ENCODE measurements at regions not wholly inside any gene's neighbourhood (a gene's known extent, or its start where the extent isn't known, plus 50 kb on each side); places are given as distances from the start of the nearest gene placed in this dataset.

- TF ChIP-seq CTCF (IDR thresholded peaks at IDR 0.05; ENCODE audit: control extremely low read depth in 1 of 3, insufficient read depth in 1 of 3, low read depth in 1 of 3, low read length in 3 of 3) (no peak), CBX8 (IDR thresholded peaks at IDR 0.05; ENCODE audit: borderline replicate concordance, low read depth, low read length) (no peak), TBP (IDR thresholded peaks at IDR 0.05; ENCODE audit: low read depth, low read length) (no peak), SP1 (IDR thresholded peaks at IDR 0.05; ENCODE audit: low read depth, low read length) (no peak), MAFK (IDR thresholded peaks at IDR 0.05; ENCODE audit: low read depth, low read length) (no peak), TCF12 (IDR thresholded peaks at IDR 0.05; ENCODE audit: low read depth, low read length) (no peak), NANOG (IDR thresholded peaks at IDR 0.05; ENCODE audit: insufficient read depth, low read depth, low read length, poor library complexity, severe bottlenecking) (no peak)
Measured at GRCh38 chr3:124560666-124561215, 169.5 kb upstream of the UMPS start (continued).
